ENCODE measurements at regions not wholly inside any gene's neighbourhood (a gene's known extent, or its start where the extent isn't known, plus 50 kb on each side); places are given as distances from the start of the nearest gene placed in this dataset.

DNA sequence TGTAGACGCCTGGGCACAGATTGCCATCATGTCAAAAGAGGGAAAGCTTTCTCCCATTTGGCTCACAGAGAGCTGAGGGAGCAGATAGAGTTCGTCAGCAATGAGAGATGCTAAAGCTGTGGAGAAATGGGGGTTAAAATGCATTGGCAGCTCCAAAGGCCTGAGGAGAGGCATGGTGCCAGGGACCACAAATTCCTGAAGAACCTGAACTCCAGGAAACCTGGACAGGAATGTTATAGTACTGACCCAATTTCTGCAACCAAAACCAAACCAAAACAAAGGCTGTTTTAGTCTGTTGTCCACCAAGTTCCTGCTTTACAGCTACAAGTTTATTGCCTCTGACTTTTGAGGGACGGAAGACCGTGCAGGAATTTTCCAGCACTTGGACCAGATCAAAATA lies 575.7 kb downstream of the REEP3 start:
- H3K27ac Mint-ChIP-seq, result no peak overlapping the region
- no peaks in the 10 kb centered on the region for H3K4me1 Mint-ChIP-seq
- no peaks in the 10 kb centered on the region for H3K36me3 Mint-ChIP-seq
- H3K9me3 Mint-ChIP-seq (ENCODE audit: low read depth), result no peaks in the 10 kb centered on the region
- CTCF ChIA-PET, result no interaction called here
- H3K4me3 Mint-ChIP-seq, result no peak overlapping the region
- no peak for DNase-seq
- no peak for ATAC-seq
- no peaks in the 10 kb centered on the region for H3K27me3 Mint-ChIP-seq

DNA sequence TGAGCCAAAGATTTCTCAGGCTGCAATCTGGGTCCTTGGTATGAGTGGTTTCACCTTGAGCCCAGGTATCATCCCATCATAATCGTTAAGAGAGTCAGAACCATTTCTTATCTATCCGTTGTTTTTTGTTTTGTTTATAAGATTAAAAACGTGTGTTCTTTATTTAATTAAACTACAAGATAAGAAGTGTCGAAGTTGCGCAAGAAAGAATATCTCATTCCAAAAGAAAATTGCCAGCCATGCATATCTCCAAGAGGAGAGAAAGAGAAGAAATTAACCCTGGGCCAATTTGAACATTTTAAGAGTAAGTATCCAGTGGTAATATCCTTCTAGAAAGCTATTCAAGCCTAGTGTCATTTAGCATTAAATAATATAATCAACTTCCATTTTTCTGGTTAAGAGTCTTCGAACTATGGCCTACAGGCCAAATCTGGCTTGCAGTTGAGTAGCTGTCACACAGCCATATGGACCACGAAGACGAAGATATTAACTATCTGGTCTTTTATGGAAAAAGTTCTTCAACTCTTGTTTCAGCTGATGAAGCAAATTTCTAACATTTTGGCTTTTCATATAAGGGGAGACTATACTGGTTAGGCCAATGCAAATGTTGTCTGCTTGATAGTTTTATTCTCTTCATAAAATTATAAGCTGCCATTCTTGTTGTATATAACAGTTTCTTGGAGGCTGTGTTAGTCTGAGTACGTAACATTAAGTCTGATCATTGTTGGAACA lies 576.4 kb downstream of the REEP3 start:
- no peaks in the 10 kb centered on the region for H3K27me3 Mint-ChIP-seq
- no peaks in the 10 kb centered on the region for H3K9me3 Mint-ChIP-seq (ENCODE audit: low read depth)
- no peaks in the 10 kb centered on the region for H3K36me3 Mint-ChIP-seq
- no peaks in the 10 kb centered on the region for H3K4me1 Mint-ChIP-seq
- no peak overlapping the region for H3K27ac Mint-ChIP-seq
- H3K4me3 Mint-ChIP-seq, result no peak overlapping the region
- ATAC-seq, result no peak
- CTCF ChIA-PET, result no interaction called here
- DNase-seq, result no peak

DNA sequence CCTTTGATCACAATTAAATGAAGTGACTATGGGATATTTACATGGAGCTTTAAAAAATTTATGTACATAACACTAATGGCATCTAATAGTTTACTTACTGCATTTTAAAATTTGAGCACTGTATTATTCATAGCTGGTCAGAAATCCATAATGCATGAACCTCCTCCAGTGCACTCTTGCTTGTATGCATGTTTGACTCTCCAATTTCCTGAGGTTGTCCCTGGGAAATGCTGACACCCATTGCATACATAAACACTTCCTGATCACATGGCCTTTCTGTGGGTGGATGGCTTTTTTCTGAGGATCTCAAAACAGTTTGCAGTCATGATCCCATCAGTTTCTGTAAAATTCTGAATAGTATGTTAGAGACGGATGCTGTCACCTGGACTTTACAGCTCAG lies 577.8 kb downstream of the REEP3 start:
- Mint-ChIP-seq H3K36me3 (no peaks in the 10 kb centered on the region), H3K27me3 (no peaks in the 10 kb centered on the region), H3K9me3 (ENCODE audit: low read depth) (no peaks in the 10 kb centered on the region), H3K4me1 (no peaks in the 10 kb centered on the region), H3K27ac (no peak overlapping the region), H3K4me3 (no peak overlapping the region)
- DNase-seq (no peak), ATAC-seq (no peak)
- CTCF ChIA-PET, result no interaction called here

DNA sequence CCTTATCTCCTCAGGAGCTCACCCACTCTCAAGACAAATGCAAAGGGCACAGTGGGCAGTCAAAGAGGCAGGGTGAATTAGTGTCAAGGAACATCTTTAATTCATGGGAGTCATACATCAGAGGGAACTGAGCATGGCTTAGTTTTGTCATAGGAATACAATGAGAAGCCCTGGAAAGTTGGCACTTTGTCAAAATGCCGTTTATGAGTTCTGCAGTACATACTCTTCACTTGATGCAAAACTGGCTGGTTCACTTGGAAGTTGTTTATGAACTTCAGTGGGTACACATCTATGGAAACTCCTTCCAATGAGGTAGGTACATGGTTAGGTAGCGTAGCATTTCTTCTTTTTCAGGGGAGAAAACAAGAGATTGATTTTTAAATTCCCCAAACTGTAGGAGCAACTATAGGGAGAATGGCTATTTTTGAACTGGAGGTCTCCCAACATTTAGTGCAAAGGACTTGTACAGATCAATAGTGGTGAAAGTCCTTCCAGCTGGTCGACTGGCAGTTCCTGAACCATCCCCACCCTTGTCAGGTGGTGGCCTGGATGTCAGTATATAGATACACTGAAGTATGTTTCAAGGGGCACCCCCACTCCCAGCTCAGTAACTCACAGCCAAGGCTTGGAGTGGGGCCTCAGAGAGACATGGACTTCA lies 580.5 kb downstream of the REEP3 start:
- ATAC-seq (no peak), DNase-seq (no peak)
- no peaks in the 10 kb centered on the region for H3K27me3 Mint-ChIP-seq
- H3K27ac Mint-ChIP-seq, result no peak overlapping the region
- H3K36me3 Mint-ChIP-seq, result no peaks in the 10 kb centered on the region
- H3K4me3 Mint-ChIP-seq, result no peak overlapping the region
- CTCF ChIA-PET, result no interaction called here
- no peaks in the 10 kb centered on the region for H3K4me1 Mint-ChIP-seq
- H3K9me3 Mint-ChIP-seq (ENCODE audit: low read depth), result no peaks in the 10 kb centered on the region

DNA sequence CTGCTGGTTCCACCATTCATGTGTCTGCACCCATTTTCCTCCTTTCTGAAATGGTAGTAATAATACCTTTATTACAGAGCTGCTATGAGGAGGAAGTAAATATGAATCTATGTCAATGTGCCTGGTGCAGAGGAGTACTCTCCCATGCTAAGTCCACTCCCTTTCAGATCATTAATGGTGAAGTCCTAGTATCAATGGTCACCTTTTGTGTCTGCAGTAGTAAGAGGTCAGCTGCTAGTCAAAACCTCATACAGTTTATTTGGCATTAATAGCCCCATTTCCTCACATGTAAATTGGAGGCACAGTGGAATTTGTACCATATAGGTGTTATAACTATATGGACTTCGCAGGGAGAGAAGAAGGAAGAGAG lies 581.0 kb downstream of the REEP3 start:
- no peaks in the 10 kb centered on the region for H3K27me3 Mint-ChIP-seq
- no peaks in the 10 kb centered on the region for H3K9me3 Mint-ChIP-seq (ENCODE audit: low read depth)
- H3K4me3 Mint-ChIP-seq, result no peak overlapping the region
- no peak overlapping the region for H3K27ac Mint-ChIP-seq
- H3K36me3 Mint-ChIP-seq, result no peaks in the 10 kb centered on the region
- CTCF ChIA-PET, result no interaction called here
- ATAC-seq, result no peak
- no peak for DNase-seq
- H3K4me1 Mint-ChIP-seq, result no peaks in the 10 kb centered on the region

DNA sequence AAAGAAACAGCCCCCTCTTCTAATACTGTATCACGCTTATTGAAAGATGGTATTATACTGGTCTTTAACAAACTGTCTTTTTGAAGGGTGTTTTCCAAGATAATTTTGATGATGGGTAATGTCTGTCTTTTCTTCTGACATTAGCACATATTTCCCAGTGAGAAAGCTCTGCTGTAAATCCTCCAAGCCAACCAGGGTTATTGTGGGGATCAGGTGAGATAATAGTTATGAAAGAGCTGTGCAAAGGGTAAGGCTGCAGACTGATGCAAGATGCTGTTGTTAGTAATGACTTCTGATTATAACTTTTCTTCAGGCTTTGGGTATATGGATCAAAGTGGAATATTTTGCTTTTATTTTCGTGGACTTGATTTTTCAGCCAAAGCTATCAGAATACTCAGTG lies 581.7 kb downstream of the REEP3 start:
- ATAC-seq (no peak), DNase-seq (no peak)
- H3K4me1 Mint-ChIP-seq, result no peaks in the 10 kb centered on the region
- no peak overlapping the region for H3K27ac Mint-ChIP-seq
- no peaks in the 10 kb centered on the region for H3K27me3 Mint-ChIP-seq
- H3K9me3 Mint-ChIP-seq (ENCODE audit: low read depth), result no peaks in the 10 kb centered on the region
- H3K4me3 Mint-ChIP-seq, result no peak overlapping the region
- CTCF ChIA-PET, result no interaction called here
- no peaks in the 10 kb centered on the region for H3K36me3 Mint-ChIP-seq

DNA sequence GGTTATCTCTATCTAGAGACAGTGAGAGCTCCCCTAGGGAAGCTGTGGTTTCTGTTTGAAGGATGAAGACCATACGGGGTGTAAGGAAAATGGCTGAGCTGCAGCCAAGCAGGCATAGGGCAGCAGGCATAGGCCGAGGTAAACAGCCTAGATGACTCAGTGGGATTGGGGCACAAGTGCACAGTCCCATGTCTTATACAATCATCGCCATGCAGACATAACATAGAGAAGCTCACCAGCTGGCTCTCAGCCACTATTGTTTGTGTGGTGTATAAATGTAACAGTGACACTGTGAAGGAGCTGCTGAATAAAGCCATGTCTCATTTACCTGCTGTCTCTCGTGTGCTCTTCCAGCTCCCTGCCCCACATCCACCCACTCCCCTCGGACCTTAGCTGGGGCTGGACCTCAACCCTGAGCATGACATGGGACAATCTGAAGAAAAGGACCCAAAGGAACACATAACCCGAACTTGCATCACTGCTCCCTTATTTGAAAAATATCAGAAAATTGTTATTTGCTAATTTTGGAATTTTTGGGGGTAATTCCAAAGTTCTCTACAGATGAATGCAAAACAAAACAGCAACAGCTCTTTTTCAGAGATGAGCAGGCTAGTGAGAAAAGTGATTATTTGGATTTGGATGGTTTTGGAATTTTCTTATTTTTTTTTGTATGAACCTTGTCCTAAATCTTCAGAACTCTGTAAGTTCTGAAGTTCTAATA lies 582.7 kb downstream of the REEP3 start:
- Mint-ChIP-seq H3K4me3 (no peak overlapping the region), H3K27ac (no peak overlapping the region), H3K36me3 (no peaks in the 10 kb centered on the region), H3K9me3 (ENCODE audit: low read depth) (no peaks in the 10 kb centered on the region), H3K27me3 (no peaks in the 10 kb centered on the region), H3K4me1 (no peaks in the 10 kb centered on the region)
- no peak for DNase-seq
- no peak for ATAC-seq
- CTCF ChIA-PET, result no interaction called here

DNA sequence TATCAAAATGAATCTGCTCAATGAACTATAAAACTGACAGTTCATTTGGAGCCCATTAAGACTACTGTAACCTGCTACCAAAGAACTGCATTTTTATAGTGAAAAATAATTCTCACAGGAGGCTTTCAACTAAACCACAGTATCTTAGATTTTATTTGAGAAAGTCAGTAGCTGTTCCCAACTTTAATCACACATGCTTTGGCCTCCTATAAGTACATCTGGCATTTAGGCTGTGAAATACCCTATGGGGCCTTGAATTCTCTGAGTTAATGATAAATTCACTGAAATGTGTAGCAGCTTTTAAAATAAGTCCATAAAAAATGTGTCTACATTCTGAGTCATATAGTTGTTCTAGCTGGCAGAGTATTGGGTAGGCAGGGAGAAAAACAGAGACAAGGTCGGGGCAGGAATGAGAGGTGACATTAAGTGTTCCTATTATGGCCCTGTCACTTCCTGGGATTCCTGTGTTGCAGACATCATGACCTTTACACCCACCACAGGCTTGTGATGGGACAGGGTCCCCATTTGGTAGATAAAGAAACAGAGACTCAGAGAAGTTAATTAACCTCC lies 588.8 kb downstream of the REEP3 start:
- Mint-ChIP-seq H3K4me3 (no peak overlapping the region), H3K4me1 (no peaks in the 10 kb centered on the region), H3K9me3 (ENCODE audit: low read depth) (no peaks in the 10 kb centered on the region), H3K27me3 (no peaks in the 10 kb centered on the region), H3K36me3 (no peaks in the 10 kb centered on the region), H3K27ac (no peak overlapping the region)
- DNase-seq (no peak), ATAC-seq (no peak)
- CTCF ChIA-PET, result no interaction called here

DNA sequence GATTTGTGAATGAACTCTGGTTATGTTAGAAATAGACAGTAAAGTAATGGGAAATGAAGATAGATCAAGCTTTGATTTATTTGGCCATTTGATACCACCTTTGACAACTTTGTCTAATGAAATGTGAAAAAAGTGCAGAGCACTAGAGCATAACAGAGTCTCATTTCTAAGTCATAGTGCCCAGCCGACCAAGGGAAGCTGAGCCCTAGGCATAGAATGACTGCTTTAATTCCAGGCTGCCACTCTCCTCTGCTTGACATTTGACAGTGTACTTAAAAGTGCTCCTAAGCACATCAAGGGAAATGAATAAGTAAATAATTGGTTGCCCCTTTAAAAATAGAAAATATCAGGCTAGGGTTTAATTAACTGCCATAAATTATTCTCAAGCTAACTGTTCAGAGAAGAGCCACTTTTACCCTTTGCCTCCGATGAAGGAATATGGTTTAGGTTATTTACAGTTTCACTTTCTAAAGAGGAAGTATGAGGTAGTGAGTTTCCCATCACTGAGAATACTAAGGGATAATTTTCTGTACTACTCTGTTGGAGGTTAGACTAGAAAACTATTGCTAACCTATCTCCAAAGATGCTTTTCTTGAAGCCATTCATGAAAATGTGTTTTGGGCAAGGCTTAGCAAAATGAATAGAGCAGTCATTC lies 591.6 kb downstream of the REEP3 start:
- H3K36me3 Mint-ChIP-seq, result no peaks in the 10 kb centered on the region
- H3K27me3 Mint-ChIP-seq, result no peaks in the 10 kb centered on the region
- ATAC-seq (no peak), DNase-seq (no peak)
- H3K4me1 Mint-ChIP-seq, result no peaks in the 10 kb centered on the region
- no peak overlapping the region for H3K27ac Mint-ChIP-seq
- CTCF ChIA-PET, result no interaction called here
- no peaks in the 10 kb centered on the region for H3K9me3 Mint-ChIP-seq (ENCODE audit: low read depth)
- no peak overlapping the region for H3K4me3 Mint-ChIP-seq

DNA sequence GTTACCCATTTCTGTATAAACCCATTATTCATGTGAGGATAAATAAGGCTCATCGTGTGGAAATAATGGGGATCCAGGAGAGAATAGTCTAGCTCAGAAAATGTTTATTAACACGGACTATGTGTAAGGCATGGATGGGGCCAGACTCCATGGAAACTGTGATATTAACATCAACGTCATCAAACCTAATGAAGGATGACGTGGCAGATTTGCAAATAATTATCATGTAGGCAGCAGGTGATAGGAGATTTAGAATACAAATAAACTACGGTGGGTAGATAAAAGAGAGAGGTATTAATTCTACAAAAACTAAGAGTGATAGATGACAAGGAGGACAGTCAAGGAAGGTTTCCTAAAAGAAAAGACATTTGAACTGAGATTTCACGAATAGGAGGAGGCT lies 592.2 kb downstream of the REEP3 start:
- no peaks in the 10 kb centered on the region for H3K27me3 Mint-ChIP-seq
- no peaks in the 10 kb centered on the region for H3K9me3 Mint-ChIP-seq (ENCODE audit: low read depth)
- no peak overlapping the region for H3K27ac Mint-ChIP-seq
- H3K4me3 Mint-ChIP-seq, result no peak overlapping the region
- H3K4me1 Mint-ChIP-seq, result no peaks in the 10 kb centered on the region
- no peak for DNase-seq
- H3K36me3 Mint-ChIP-seq, result no peaks in the 10 kb centered on the region
- no peak for ATAC-seq
- CTCF ChIA-PET, result interaction anchor here (1.4 kb wide), 1 partner anchor 16 kb away, joined by 6 read pairs; no protein-coding TSS in a partner anchor

DNA sequence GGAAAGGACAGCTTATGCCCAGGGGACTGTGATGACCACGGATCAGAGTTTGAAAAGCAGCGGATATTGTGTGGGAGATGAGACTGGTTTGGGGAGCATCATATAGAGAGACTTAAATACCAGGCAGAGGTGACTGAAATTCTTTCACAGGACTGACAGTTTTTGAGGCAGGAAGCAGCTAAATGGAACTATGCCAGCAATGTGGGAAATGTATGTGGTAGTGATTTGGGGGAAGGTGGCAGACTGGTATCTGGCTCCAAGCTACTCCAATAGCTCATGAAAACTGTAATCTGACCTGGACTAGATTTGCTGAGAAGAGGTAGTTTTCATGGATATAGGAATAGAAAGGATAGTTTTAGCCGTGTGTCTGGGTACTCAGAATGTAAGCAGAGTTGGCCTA lies 592.6 kb downstream of the REEP3 start:
- ATAC-seq, result no peak
- H3K27me3 Mint-ChIP-seq, result no peaks in the 10 kb centered on the region
- H3K4me1 Mint-ChIP-seq, result no peaks in the 10 kb centered on the region
- no peaks in the 10 kb centered on the region for H3K36me3 Mint-ChIP-seq
- H3K4me3 Mint-ChIP-seq, result no peak overlapping the region
- H3K27ac Mint-ChIP-seq, result no peak overlapping the region
- no peak for DNase-seq
- CTCF ChIA-PET, result interaction anchor here (1.4 kb wide), 1 partner anchor 15 kb away, joined by 6 read pairs; no protein-coding TSS in a partner anchor
- H3K9me3 Mint-ChIP-seq (ENCODE audit: low read depth), result no peaks in the 10 kb centered on the region

DNA sequence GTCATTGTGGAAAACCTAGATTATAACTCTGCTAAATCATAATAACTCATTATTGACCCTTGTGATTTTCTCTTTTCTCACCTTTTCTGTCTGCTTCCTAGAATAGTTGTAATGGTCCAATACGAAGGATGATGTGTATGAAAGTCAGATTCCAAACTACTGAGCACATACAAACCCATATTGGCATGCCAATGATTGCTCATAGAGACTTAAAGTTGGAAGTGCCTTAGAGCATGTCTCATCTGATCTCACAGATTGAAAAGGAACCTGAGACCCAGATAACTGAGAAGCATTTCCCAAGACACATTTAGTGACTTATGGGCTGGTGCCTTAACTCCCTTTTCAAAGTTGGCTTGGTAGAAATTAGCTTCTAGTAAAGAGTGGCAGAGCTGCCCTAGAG lies 594.3 kb downstream of the REEP3 start:
- CTCF ChIA-PET, result no interaction called here
- no peaks in the 10 kb centered on the region for H3K9me3 Mint-ChIP-seq (ENCODE audit: low read depth)
- no peak for DNase-seq

DNA sequence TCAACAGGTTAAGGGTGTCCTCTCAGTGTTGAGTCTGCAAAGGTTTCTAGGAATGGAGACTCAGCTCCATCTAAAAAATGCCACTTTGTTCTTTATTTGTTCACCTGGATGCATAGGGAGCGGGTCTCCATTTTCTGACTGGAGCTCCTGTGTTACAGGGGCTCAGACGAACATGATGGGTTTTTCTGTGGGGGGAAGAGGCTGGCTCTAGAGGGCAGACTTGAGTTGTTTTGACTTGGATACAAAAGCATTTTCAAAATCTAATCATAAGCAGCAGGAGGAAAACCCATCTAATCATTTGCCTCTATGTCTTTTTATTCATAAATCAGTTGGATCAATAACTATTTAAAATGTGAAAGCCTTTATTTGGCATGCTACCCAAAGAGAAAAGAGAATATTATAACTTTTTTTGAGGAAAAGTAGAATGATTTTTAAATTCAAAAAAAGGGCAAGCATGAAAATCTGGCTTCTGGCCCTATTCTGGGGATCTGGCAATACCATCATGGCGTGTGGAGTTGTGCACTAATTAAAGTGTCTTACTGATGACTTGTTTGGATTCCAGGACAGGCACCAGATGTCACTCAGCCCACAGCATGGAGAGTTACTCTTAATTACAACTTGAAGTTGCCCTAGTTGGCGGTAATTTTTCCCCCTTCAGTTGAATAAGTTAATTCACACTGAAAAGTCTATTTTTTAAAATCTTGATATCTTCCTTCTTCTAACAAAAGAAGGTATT lies 594.9 kb downstream of the REEP3 start:
- Mint-ChIP-seq H3K9me3 (ENCODE audit: low read depth) (no peaks in the 10 kb centered on the region), H3K36me3 (no peaks in the 10 kb centered on the region), H3K27me3 (no peaks in the 10 kb centered on the region), H3K4me1 (no peaks in the 10 kb centered on the region), H3K4me3 (no peak overlapping the region), H3K27ac (no peak overlapping the region)
- ATAC-seq, result no peak
- CTCF ChIA-PET, result no interaction called here
- no peak for DNase-seq

More for the DNA sequence above, 594.3 kb downstream of the REEP3 start:
- no peak overlapping the region for H3K27ac Mint-ChIP-seq
- H3K4me1 Mint-ChIP-seq, result no peaks in the 10 kb centered on the region
- H3K27me3 Mint-ChIP-seq, result no peaks in the 10 kb centered on the region
- ATAC-seq, result no peak
- no peaks in the 10 kb centered on the region for H3K36me3 Mint-ChIP-seq
- H3K4me3 Mint-ChIP-seq, result no peak overlapping the region

Data from activated CD8-positive, alpha-beta memory T cell treated with anti-CD3 and anti-CD28 coated beads, Interleukin-2, amount 10 ng/mL, durations not matched to agents 7 days and 5 days (primary cell).